ENCODE measurements at regions not wholly inside any gene's neighbourhood (a gene's known extent, or its start where the extent isn't known, plus 50 kb on each side); places are given as distances from the start of the nearest gene placed in this dataset.

DNA sequence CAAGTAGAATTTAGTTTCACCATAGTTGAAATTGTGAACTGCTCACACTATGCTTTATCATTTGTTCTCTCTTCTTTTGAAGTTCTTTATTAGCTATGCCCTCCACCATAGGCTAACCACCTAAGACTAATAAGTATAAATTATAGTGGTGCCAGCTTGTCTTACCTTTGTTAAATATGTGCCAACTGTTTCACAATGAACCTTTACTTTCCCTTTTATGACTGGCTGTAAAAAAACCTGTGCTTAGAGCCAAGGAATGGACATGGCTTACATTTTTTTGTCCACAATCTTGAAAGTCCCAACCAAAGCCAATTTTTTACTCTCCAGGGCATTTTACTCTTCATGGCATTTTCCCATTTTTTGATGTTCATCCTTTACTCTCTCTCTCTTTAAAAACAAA lies 123.5 kb upstream of the LEF1 start:
- no peak for TF ChIP-seq EZH2 (IDR thresholded peaks at IDR 0.05; ENCODE audit: borderline replicate concordance)
- TF ChIP-seq, protein P1, sequence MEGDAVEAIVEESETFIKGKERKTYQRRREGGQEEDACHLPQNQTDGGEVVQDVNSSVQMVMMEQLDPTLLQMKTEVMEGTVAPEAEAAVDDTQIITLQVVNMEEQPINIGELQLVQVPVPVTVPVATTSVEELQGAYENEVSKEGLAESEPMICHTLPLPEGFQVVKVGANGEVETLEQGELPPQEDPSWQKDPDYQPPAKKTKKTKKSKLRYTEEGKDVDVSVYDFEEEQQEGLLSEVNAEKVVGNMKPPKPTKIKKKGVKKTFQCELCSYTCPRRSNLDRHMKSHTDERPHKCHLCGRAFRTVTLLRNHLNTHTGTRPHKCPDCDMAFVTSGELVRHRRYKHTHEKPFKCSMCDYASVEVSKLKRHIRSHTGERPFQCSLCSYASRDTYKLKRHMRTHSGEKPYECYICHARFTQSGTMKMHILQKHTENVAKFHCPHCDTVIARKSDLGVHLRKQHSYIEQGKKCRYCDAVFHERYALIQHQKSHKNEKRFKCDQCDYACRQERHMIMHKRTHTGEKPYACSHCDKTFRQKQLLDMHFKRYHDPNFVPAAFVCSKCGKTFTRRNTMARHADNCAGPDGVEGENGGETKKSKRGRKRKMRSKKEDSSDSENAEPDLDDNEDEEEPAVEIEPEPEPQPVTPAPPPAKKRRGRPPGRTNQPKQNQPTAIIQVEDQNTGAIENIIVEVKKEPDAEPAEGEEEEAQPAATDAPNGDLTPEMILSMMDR (IDR thresholded peaks at IDR 0.05; ENCODE audit: poor library complexity), result no peak
- no peak for TF ChIP-seq EZH2phosphoT487 (IDR thresholded peaks at IDR 0.05; ENCODE audit: low read depth, severe bottlenecking, unreplicated experiment)
